H1 (cell line): ENCODE measurements at regions not wholly inside any gene's neighbourhood (a gene's known extent, or its start where the extent isn't known, plus 50 kb on each side); places are given as distances from the start of the nearest gene placed in this dataset.
"Not testable (repeated sequence)": the region's sequence is repeated elsewhere in the genome, so short reads cannot be mapped to it uniquely, and the experiment has no call there.

Experiments
- CTCF ChIA-PET: fragments of 300-600 bp; sonication (Branson Sonifier 250); formaldehyde crosslinking; loops from one replicate; lab custom pipeline; 2021; ENCODE audit not compliant: partially characterized antibody; lab: Charles Lee
- POLR2A ChIA-PET: fragments of 300-600 bp; sonication (Branson Sonifier 250); formaldehyde crosslinking; loops from one replicate; lab custom pipeline; 2021; ENCODE audit warnings: inconsistent platforms; ENCODE audit not compliant: partially characterized antibody; lab: Charles Lee
- DNase-seq, 2 experiments: peaks; one replicate each; pipeline versions ENCODE4 v3.0.0 to v3.0.0-alpha.2; 2010 to 2022; ENCODE audit warnings: low spot score in 2 of 2, low read depth in 1 of 2, mixed read lengths in 1 of 2
- FAIRE-seq: peaks from 2 replicates; lab custom pipeline; 2011; peaks lifted over from hg19 to GRCh38; lab: Jason Lieb, UNC
- H2AFZ ChIP-seq: 2 replicates; pipeline ENCODE4 v1.8.1; 2012; ENCODE audit warnings: low read length, inconsistent platforms
- H2AK5ac ChIP-seq: 2 replicates; pipeline ENCODE4 v1.6.1; 2013; ENCODE audit warnings: low read depth, low read length
- H2BK120ac ChIP-seq: replicated peaks from 2 replicates; pipeline ENCODE3; 2013; ENCODE audit warnings: low read depth, low read length, inconsistent platforms
- H2BK12ac ChIP-seq: 2 replicates; pipeline ENCODE4 v1.6.1; 2013; ENCODE audit warnings: low read depth, low read length
- H2BK15ac ChIP-seq: 2 replicates; pipeline ENCODE4 v1.6.1; 2013; ENCODE audit warnings: low read length
- H2BK20ac ChIP-seq: 2 replicates; pipeline ENCODE4 v1.6.1; 2013; ENCODE audit warnings: low read length
- H2BK5ac ChIP-seq: 2 replicates; pipeline ENCODE4 v1.6.1; 2013; ENCODE audit warnings: low read depth, low read length
- H3K14ac ChIP-seq: 2 replicates; pipeline ENCODE4 v1.6.1; 2013; ENCODE audit warnings: inconsistent platforms; ENCODE audit not compliant: insufficient read length
- H3K18ac ChIP-seq: 2 replicates; pipeline ENCODE4 v1.6.1; 2013; ENCODE audit warnings: low read length; ENCODE audit errors: extremely low read depth
- H3K23ac ChIP-seq: 2 replicates; pipeline ENCODE4 v1.6.1; 2013; ENCODE audit warnings: inconsistent platforms; ENCODE audit not compliant: insufficient read length
- H3K23me2 ChIP-seq: 2 replicates; pipeline ENCODE4 v1.6.1; 2013; ENCODE audit warnings: low read depth, low read length
- H3K27ac ChIP-seq: 2 replicates; pipeline ENCODE4 v1.6.1; 2011; ENCODE audit warnings: low read depth, low read length, inconsistent platforms
- H3K27me3 ChIP-seq, 4 experiments: replicated peaks in 1 of 4; 1 replicate in 1 of 4; 2 replicates in 3 of 4; pipeline versions ENCODE4 v1.6.1 to v1.8.1; 2011 to 2013; ENCODE audit warnings: low read length in 3 of 4, mild to moderate bottlenecking in 3 of 4, inconsistent platforms in 2 of 4, mixed read lengths in 2 of 4, moderate library complexity in 1 of 4; ENCODE audit not compliant: control insufficient read depth in 3 of 4, insufficient read depth in 3 of 4; ENCODE audit errors: extremely low read depth in 1 of 4
- H3K36me3 ChIP-seq, 4 experiments: 2 replicates each; pipeline versions ENCODE4 v1.6.1 to v1.8.1; 2011 to 2013; ENCODE audit warnings: mild to moderate bottlenecking in 4 of 4, low read length in 3 of 4, moderate library complexity in 2 of 4, control low read depth in 1 of 4, inconsistent platforms in 1 of 4; ENCODE audit not compliant: insufficient read depth in 4 of 4, control insufficient read depth in 2 of 4
- H3K4ac ChIP-seq: replicated peaks from 2 replicates; pipeline ENCODE3; 2013; ENCODE audit warnings: low read length, low read depth, mixed read lengths, inconsistent platforms; ENCODE audit not compliant: insufficient read length
- H3K4me1 ChIP-seq, 4 experiments: replicated peaks in 1 of 4; 1 replicate in 1 of 4; 2 replicates in 3 of 4; pipeline versions ENCODE4 v1.6.1 to v1.8.1; 2011 to 2013; ENCODE audit warnings: low read length in 3 of 4, inconsistent platforms in 2 of 4, mixed read lengths in 1 of 4; ENCODE audit not compliant: insufficient read depth in 4 of 4, control insufficient read depth in 3 of 4
- H3K4me2 ChIP-seq, 2 experiments: 2 replicates each; pipeline versions ENCODE4 v1.6.1 to v1.8.1; 2011 to 2013; ENCODE audit warnings: low read depth in 2 of 2, low read length in 2 of 2, control low read depth in 1 of 2, inconsistent platforms in 1 of 2, mild to moderate bottlenecking in 1 of 2; ENCODE audit not compliant: insufficient read depth in 1 of 2
- H3K4me3 ChIP-seq, 4 experiments: fragments of 200-600, 300-600 bp in 1 of 4; sonication (generic), shearing (Covaris generic), sonication (Bioruptor Twin) in 1 of 4; 2 replicates each; pipeline versions ENCODE4 v1.5.1 to v1.8.1; 2011 to 2016; ENCODE audit warnings: low read length in 4 of 4, low read depth in 3 of 4, control low read depth in 2 of 4, inconsistent platforms in 2 of 4, mild to moderate bottlenecking in 2 of 4, mixed read lengths in 1 of 4, moderate library complexity in 1 of 4; ENCODE audit not compliant: insufficient read depth in 2 of 4; ENCODE audit errors: extremely low read depth in 1 of 4
- H3K56ac ChIP-seq: replicated peaks from 2 replicates; pipeline ENCODE3; 2013; ENCODE audit warnings: low read depth, mild to moderate bottlenecking, mixed read lengths, low read length, inconsistent platforms; ENCODE audit not compliant: insufficient read length
- H3K79me1 ChIP-seq: 2 replicates; pipeline ENCODE4 v1.6.1; 2013; ENCODE audit warnings: low read depth, low read length, control low read depth
- H3K79me2 ChIP-seq, 2 experiments: 2 replicates each; pipeline versions ENCODE4 v1.6.1 to v1.8.1; 2012 to 2013; ENCODE audit warnings: low read length in 2 of 2, mild to moderate bottlenecking in 2 of 2, inconsistent platforms in 1 of 2; ENCODE audit not compliant: insufficient read depth in 2 of 2, control insufficient read depth in 1 of 2
- H3K9ac ChIP-seq, 4 experiments: replicated peaks in 1 of 4; 1 replicate in 1 of 4; 2 replicates in 3 of 4; pipeline versions ENCODE4 v1.6.1 to v1.8.1; 2011 to 2013; ENCODE audit warnings: low read depth in 3 of 4, low read length in 3 of 4, control low read depth in 2 of 4, mild to moderate bottlenecking in 2 of 4, moderate library complexity in 2 of 4, inconsistent platforms in 1 of 4; ENCODE audit errors: extremely low read depth in 1 of 4
- H3K9me3 ChIP-seq, 2 experiments: 2 replicates each; pipeline versions ENCODE4 v1.6.1 to v1.8.1; 2012 to 2013; ENCODE audit warnings: mild to moderate bottlenecking in 2 of 2, moderate library complexity in 2 of 2, control low read depth in 1 of 2, inconsistent platforms in 1 of 2, low read depth in 1 of 2, low read length in 1 of 2, mixed read lengths in 1 of 2; ENCODE audit not compliant: insufficient read depth in 2 of 2
- H4K20me1 ChIP-seq, 2 experiments: replicated peaks in 1 of 2; 2 replicates each; pipeline versions ENCODE3 to v1.8.1; 2011 to 2013; ENCODE audit warnings: inconsistent platforms in 2 of 2, low read length in 2 of 2, mild to moderate bottlenecking in 1 of 2; ENCODE audit not compliant: insufficient read depth in 2 of 2, control insufficient read depth in 1 of 2
- H4K5ac ChIP-seq: 2 replicates; pipeline ENCODE4 v1.6.1; 2013; ENCODE audit warnings: low read length, low read depth, mixed read lengths, inconsistent platforms; ENCODE audit not compliant: insufficient read length
- H4K8ac ChIP-seq: 2 replicates; pipeline ENCODE4 v1.8.0; 2013; ENCODE audit warnings: mild to moderate bottlenecking, moderate library complexity, low read length, inconsistent platforms; ENCODE audit not compliant: insufficient read depth; ENCODE audit errors: extremely low read depth
- H4K91ac ChIP-seq: replicated peaks from 2 replicates; pipeline ENCODE3; 2013; ENCODE audit warnings: low read length, mixed read lengths, inconsistent platforms; ENCODE audit not compliant: insufficient read length
- WGBS, 2 experiments: shearing (Covaris generic) in 1 of 2; methylation state at CpG; one replicate each; pipeline versions ENCODE4 v1.1.6 to v1.1.7; 2013 to 2015; ENCODE audit warnings: low lambda C conversion rate in 2 of 2, mixed read lengths in 2 of 2, inconsistent platforms in 1 of 2, low coverage in 1 of 2, missing lambda C conversion rate in 1 of 2; ENCODE audit not compliant: insufficient replicate concordance in 2 of 2, insufficient coverage in 1 of 2, insufficient read length in 1 of 2; ENCODE audit errors: extremely low coverage in 1 of 2, missing lambda C conversion rate in 1 of 2; 5-methylcytosine and 5-hydroxymethylcytosine counted together

GRCh38 chr15:75115411-75115913 is 86.2 kb upstream of the C15orf39 start:
- H2BK12ac ChIP-seq, H3K36me3 ChIP-seq, H3K9me3 ChIP-seq, POLR2A ChIA-PET, H3K27ac ChIP-seq, H3K18ac ChIP-seq, H3K4me2 ChIP-seq, H4K91ac ChIP-seq, H3K4me1 ChIP-seq, H4K20me1 ChIP-seq, H2AK5ac ChIP-seq, H3K79me2 ChIP-seq, FAIRE-seq, DNase-seq, H2BK20ac ChIP-seq, H3K14ac ChIP-seq, H3K27me3 ChIP-seq, H3K4me3 ChIP-seq, H3K4ac ChIP-seq, H2BK5ac ChIP-seq, H3K9ac ChIP-seq, H3K23ac ChIP-seq, H2AFZ ChIP-seq, H2BK120ac ChIP-seq, H4K5ac ChIP-seq, H3K79me1 ChIP-seq, H3K23me2 ChIP-seq, H4K8ac ChIP-seq, H3K56ac ChIP-seq, H2BK15ac ChIP-seq: not testable (repeated sequence)
- 94% methylated on average over 8 of the region's 8 CpGs; no CpG with 5 or more reads in 1 of the 2 experiments for WGBS, 2 experiments
- CTCF ChIA-PET = interaction anchor here (1.1 to 1.5 kb wide), 2 partner anchors 10 to 14 kb away, joined by 4 to 5 read pairs; no protein-coding TSS in a partner anchor

- H4K8ac ChIP-seq, H2BK20ac ChIP-seq, H3K56ac ChIP-seq, H3K9me3 ChIP-seq, H2AK5ac ChIP-seq, H4K91ac ChIP-seq, H3K36me3 ChIP-seq, H2BK5ac ChIP-seq, H3K18ac ChIP-seq, H3K4me3 ChIP-seq, H3K23ac ChIP-seq, H3K4ac ChIP-seq, H3K23me2 ChIP-seq, H3K79me2 ChIP-seq, H3K27ac ChIP-seq, POLR2A ChIA-PET, H2BK120ac ChIP-seq, FAIRE-seq, H4K5ac ChIP-seq, H3K9ac ChIP-seq, H3K14ac ChIP-seq, H3K4me2 ChIP-seq, H3K4me1 ChIP-seq, H2AFZ ChIP-seq, H3K27me3 ChIP-seq, H4K20me1 ChIP-seq, H2BK15ac ChIP-seq, H2BK12ac ChIP-seq, H3K79me1 ChIP-seq, DNase-seq: not testable (repeated sequence)
- CTCF ChIA-PET = interaction anchor here (1.0 to 1.5 kb wide), 3 partner anchors 11 to 86 kb away, joined by 3 to 5 read pairs (median 3); no protein-coding TSS in a partner anchor
- 93% methylated on average over 15 of the region's 31 CpGs; no CpG with 5 or more reads in 1 of the 2 experiments for WGBS, 2 experiments
Observed at GRCh38 chr15:75116143-75116542, 85.5 kb upstream of the C15orf39 start.
